ENCODE measurements at regions not wholly inside any gene's neighbourhood (a gene's known extent, or its start where the extent isn't known, plus 50 kb on each side); places are given as distances from the start of the nearest gene placed in this dataset.
A peak's percentile ranks its signal among the peaks of the same experiment; 100 is the strongest.

- H3K36me3 ChIP-seq (replicated peaks in 1 of 2; ENCODE audit: control insufficient read depth in 1 of 2, insufficient read depth in 2 of 2, low read length in 2 of 2), result no peaks in the 10 kb centered on the region
- ChIA-PET CTCF (ENCODE audit: low intra/inter-chr PET ratio, low total read pairs) (interaction anchor here (1.3 kb wide), 1 partner anchor 18 kb away, joined by 3 read pairs; no protein-coding TSS in a partner anchor), POLR2A (interaction anchor here (0.7 to 12.9 kb wide), 49 partner anchors 13 to 497 kb away, joined by 3 to 657 read pairs (median 7); partner anchors contain the start of genes IRF2BP2, TARBP1 and TOMM20)
- H3K9ac ChIP-seq (ENCODE audit: insufficient read depth, low read depth, low read length), result peak overlapping the region; percentile 98
- WGBS (ENCODE audit: low lambda C conversion rate), result 2% methylated on average over 9 of the region's 11 CpGs
- no peak overlapping the region for H2AFZ ChIP-seq (ENCODE audit: low read length)
- intact Hi-C loops (cut with micrococcal nuclease; ENCODE audit: unreplicated experiment) (loop anchor here (1.0 to 5.0 kb wide), 5 partner anchors 12 to 478 kb away; no protein-coding TSS in a partner anchor), in situ Hi-C loops (cut with HindIII; ENCODE audit: extremely low pct_ligation_motif_present, low pct_unique_long_range_greater_than_20kb) (loop anchor here (5.0 to 10.0 kb wide), 3 partner anchors 107 to 481 kb away; no protein-coding TSS in a partner anchor)
- peaks cover 10% of the 10 kb centered on the region for H3K79me2 ChIP-seq (ENCODE audit: insufficient read depth, low read length)
- peak; percentile 100 for DNase-seq (ENCODE audit: low spot score)
- H4K20me1 ChIP-seq (ENCODE audit: insufficient read depth, low read length), result no peaks in the 10 kb centered on the region
- H3K4me3 ChIP-seq (replicated peaks in 1 of 3; ENCODE audit: insufficient read depth in 1 of 3, low read depth in 2 of 3, low read length in 3 of 3), result peak overlapping the region; percentile 32 to 69 (median 36); a peak in 5 of 6 replicates
- no peaks in the 10 kb centered on the region for H3K9me3 ChIP-seq (ENCODE audit: low read length)
- peak overlapping the region; percentile 96 for H3K4me2 ChIP-seq (ENCODE audit: low read depth, low read length)
- peak; percentile 99 for FAIRE-seq
- H3K27ac ChIP-seq (ENCODE audit: extremely low read length, insufficient read depth, low read length), result peak overlapping the region; percentile 100
- H3K4me1 ChIP-seq (ENCODE audit: insufficient read depth, low read length), result peaks cover 99% of the 10 kb centered on the region
- BruUV-seq (replicated peaks), result TSS peak; percentile 97
- H3K27me3 ChIP-seq (ENCODE audit: control insufficient read depth in 1 of 2, insufficient read depth in 2 of 2, low read length in 2 of 2), result no peaks in the 10 kb centered on the region; a peak in 1 of 5 replicates
- peak; percentile 86 for ATAC-seq
- TF ChIP-seq ZNF142 (CRISPR knock-in tag; IDR thresholded peaks at IDR 0.05), result peak; percentile 18; the same call in 1 of the 2 replicates
- TF ChIP-seq AHR (CRISPR knock-in tag; IDR thresholded peaks at IDR 0.05), result no peak; the same call in 1 of the 2 replicates
- no peak for TF ChIP-seq MAZ (IDR thresholded peaks at IDR 0.05; ENCODE audit: borderline replicate concordance, low read depth, low read length)
- TF ChIP-seq MAZ (CRISPR knock-in tag; IDR thresholded peaks at IDR 0.05; ENCODE audit: low read depth), result peak; percentile 90
- TF ChIP-seq POGK (CRISPR knock-in tag; conservative IDR thresholded peaks at IDR 0.05), result peak; percentile 37; the same call in 1 of the 2 replicates
- no peak for TF ChIP-seq ZSCAN12 (CRISPR knock-in tag; IDR thresholded peaks at IDR 0.05)
- TF ChIP-seq ZNF609 (CRISPR knock-in tag; IDR thresholded peaks at IDR 0.05; ENCODE audit: borderline replicate concordance), result peak; percentile 99
- peak; percentile 87 for TF ChIP-seq ZFP36L1 (CRISPR knock-in tag; IDR thresholded peaks at IDR 0.05)
- TF ChIP-seq DNMT3B (CRISPR knock-in tag; conservative IDR thresholded peaks at IDR 0.05), result peak; percentile 97; the same call in 1 of the 2 replicates
- peak; percentile 98 for TF ChIP-seq RARA (CRISPR knock-in tag; IDR thresholded peaks at IDR 0.05)
These were observed 153.3 kb downstream of the TOMM20 start for GRCh38 chr1:234975122-234975940.
